ENCODE measurements at regions not wholly inside any gene's neighbourhood (a gene's known extent, or its start where the extent isn't known, plus 50 kb on each side); places are given as distances from the start of the nearest gene placed in this dataset.

- TF ChIP-seq, protein P1, sequence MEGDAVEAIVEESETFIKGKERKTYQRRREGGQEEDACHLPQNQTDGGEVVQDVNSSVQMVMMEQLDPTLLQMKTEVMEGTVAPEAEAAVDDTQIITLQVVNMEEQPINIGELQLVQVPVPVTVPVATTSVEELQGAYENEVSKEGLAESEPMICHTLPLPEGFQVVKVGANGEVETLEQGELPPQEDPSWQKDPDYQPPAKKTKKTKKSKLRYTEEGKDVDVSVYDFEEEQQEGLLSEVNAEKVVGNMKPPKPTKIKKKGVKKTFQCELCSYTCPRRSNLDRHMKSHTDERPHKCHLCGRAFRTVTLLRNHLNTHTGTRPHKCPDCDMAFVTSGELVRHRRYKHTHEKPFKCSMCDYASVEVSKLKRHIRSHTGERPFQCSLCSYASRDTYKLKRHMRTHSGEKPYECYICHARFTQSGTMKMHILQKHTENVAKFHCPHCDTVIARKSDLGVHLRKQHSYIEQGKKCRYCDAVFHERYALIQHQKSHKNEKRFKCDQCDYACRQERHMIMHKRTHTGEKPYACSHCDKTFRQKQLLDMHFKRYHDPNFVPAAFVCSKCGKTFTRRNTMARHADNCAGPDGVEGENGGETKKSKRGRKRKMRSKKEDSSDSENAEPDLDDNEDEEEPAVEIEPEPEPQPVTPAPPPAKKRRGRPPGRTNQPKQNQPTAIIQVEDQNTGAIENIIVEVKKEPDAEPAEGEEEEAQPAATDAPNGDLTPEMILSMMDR (tag by site-specific recombination; IDR thresholded peaks at IDR 0.05) = no peak
- no peak for TF ChIP-seq ZNF146 (tag by site-specific recombination; IDR thresholded peaks at IDR 0.05)
- TF ChIP-seq ZNF133 (tag by site-specific recombination; IDR thresholded peaks at IDR 0.05) = no peak
- TF ChIP-seq, protein P2, sequence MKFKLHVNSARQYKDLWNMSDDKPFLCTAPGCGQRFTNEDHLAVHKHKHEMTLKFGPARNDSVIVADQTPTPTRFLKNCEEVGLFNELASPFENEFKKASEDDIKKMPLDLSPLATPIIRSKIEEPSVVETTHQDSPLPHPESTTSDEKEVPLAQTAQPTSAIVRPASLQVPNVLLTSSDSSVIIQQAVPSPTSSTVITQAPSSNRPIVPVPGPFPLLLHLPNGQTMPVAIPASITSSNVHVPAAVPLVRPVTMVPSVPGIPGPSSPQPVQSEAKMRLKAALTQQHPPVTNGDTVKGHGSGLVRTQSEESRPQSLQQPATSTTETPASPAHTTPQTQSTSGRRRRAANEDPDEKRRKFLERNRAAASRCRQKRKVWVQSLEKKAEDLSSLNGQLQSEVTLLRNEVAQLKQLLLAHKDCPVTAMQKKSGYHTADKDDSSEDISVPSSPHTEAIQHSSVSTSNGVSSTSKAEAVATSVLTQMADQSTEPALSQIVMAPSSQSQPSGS (tag by site-specific recombination; IDR thresholded peaks at IDR 0.05; ENCODE audit: low read depth) = no peak
- TF ChIP-seq ZBTB7A (tag by site-specific recombination; IDR thresholded peaks at IDR 0.05; ENCODE audit: low read depth) = no peak
- no peak for TF ChIP-seq ZNF48 (tag by site-specific recombination; IDR thresholded peaks at IDR 0.05)
- no peak for TF ChIP-seq ZNF792 (tag by site-specific recombination; IDR thresholded peaks at IDR 0.05)
Observed at GRCh38 chr17:36691606-36692005, 90.2 kb downstream of the MRM1 start.

All from HEK293 (cell line).